Psoas muscle (tissue), 7 donors: ENCODE measurements at regions not wholly inside any gene's neighbourhood (a gene's known extent, or its start where the extent isn't known, plus 50 kb on each side); places are given as distances from the start of the nearest gene placed in this dataset.

Source experiments
- ATAC-seq, 4 donors: fragments of 200-7000 bp; cut with Tn5 transposase; one replicate each; pipeline ENCODE4 v1.9.1; 2020; ENCODE audit warnings: moderate library complexity in 3 of 4, mild to moderate bottlenecking in 2 of 4
- DNase-seq, 2 donors: peaks; one replicate each; pipeline ENCODE4 v3.0.0-alpha.2; 2020
- H3K27ac ChIP-seq: fragments of 200-600 bp; one replicate; pipeline ENCODE4 v1.8.0; 2022
- H3K27me3 ChIP-seq, 3 donors: fragments of 200-600 bp in 1 of 3; one replicate each; pipeline versions ENCODE4 v1.6.1 to v1.8.0; 2013 to 2022; ENCODE audit warnings: low read length in 2 of 3, mild to moderate bottlenecking in 2 of 3, moderate library complexity in 1 of 3; ENCODE audit not compliant: insufficient read depth in 3 of 3
- H3K36me3 ChIP-seq, 2 donors: fragments of 200-600 bp in 1 of 2; one replicate each; pipeline versions ENCODE4 v1.6.1 to v1.8.0; 2013 to 2022; ENCODE audit warnings: low read depth in 1 of 2, mild to moderate bottlenecking in 1 of 2, moderate library complexity in 1 of 2; ENCODE audit not compliant: insufficient read depth in 1 of 2
- H3K4me1 ChIP-seq: fragments of 200-600 bp; one replicate; pipeline ENCODE4 v1.8.0; 2022
- H3K4me3 ChIP-seq: fragments of 200-600 bp; one replicate; pipeline ENCODE4 v1.8.0; 2022; ENCODE audit warnings: mild to moderate bottlenecking
- H3K9me3 ChIP-seq: fragments of 200-600 bp; one replicate; pipeline ENCODE4 v1.8.0; 2022
- CTCF ChIP-seq: fragments of 200-600 bp; IDR thresholded peaks from one replicate; pipeline ENCODE4 v1.8.0; 2022; ENCODE audit warnings: antibody characterized with exemption
- WGBS, 3 donors: extraction: QIAGEN DNeasy Blood & Tissue Kit; methylation state at CpG; one replicate each; pipeline versions ENCODE4 v1.1.6 to v1.1.7; 2013; 5-methylcytosine and 5-hydroxymethylcytosine counted together
- intact Hi-C, 2 donors: fragments of 100-400 bp; cut with DNase I; formaldehyde crosslinking; loops; one replicate each; pipeline versions ENCODE4 v1.11.0 to v1.14.2; 2022
- donor health status: healthy with polysubstance abuse.
- donor health status: DM: no; HTN: no; CAD: no; lungs with moderate emphysema.
- donor health status: Bipolar disorder and iron deficiency.
- donor health status: healthy.
- donor health status: DM: yes; HTN: yes; CAD: no.
- donor health status: DM: no; HTN: no; CAD: no.
- donor health status: DM: yes; HTN: yes; CAD: no.

GRCh38 chr5:61719124-61719523 lies 387.1 kb downstream of the ZSWIM6 start:
- no peaks in the 10 kb centered on the region for H3K4me1 ChIP-seq
- DNase-seq (no peak), ATAC-seq (no peak)
- WGBS, 3 donors, result 85 to 93% (median 88%) methylated on average over 1 of the region's 1 CpG
- H3K27ac ChIP-seq, result no peak overlapping the region
- no peak overlapping the region for H3K4me3 ChIP-seq
- intact Hi-C loops, result no loop called here
- H3K9me3 ChIP-seq, result peaks cover 7% of the 10 kb centered on the region
- H3K36me3 ChIP-seq, result no peaks in the 10 kb centered on the region
- H3K27me3 ChIP-seq, result no peaks in the 10 kb centered on the region
- TF ChIP-seq CTCF, result no peak

GRCh38 chr5:61720829-61721228 lies 388.8 kb downstream of the ZSWIM6 start:
- DNase-seq, result no peak
- TF ChIP-seq CTCF, result no peak
- no peak overlapping the region for H3K27ac ChIP-seq
- 83 to 95% (median 88%) methylated on average over 1 of the region's 1 CpG for WGBS, 3 donors
- intact Hi-C loops, result no loop called here
- H3K27me3 ChIP-seq, result no peaks in the 10 kb centered on the region
- H3K9me3 ChIP-seq, result peaks cover 7% of the 10 kb centered on the region
- H3K36me3 ChIP-seq, result no peaks in the 10 kb centered on the region
- no peaks in the 10 kb centered on the region for H3K4me1 ChIP-seq
- H3K4me3 ChIP-seq, result no peak overlapping the region
- ATAC-seq, result no peak

GRCh38 chr5:61724102-61724501 lies 392.0 kb downstream of the ZSWIM6 start:
- no peak for TF ChIP-seq CTCF
- H3K4me3 ChIP-seq, result no peak overlapping the region
- ATAC-seq, result no peak
- H3K9me3 ChIP-seq, result peaks cover 7% of the 10 kb centered on the region
- no peak for DNase-seq
- no peaks in the 10 kb centered on the region for H3K27me3 ChIP-seq
- no peaks in the 10 kb centered on the region for H3K4me1 ChIP-seq
- 91 to 99% (median 93%) methylated on average over 2 of the region's 2 CpGs for WGBS, 3 donors
- H3K36me3 ChIP-seq, result no peaks in the 10 kb centered on the region
- H3K27ac ChIP-seq, result no peak overlapping the region
- intact Hi-C loops, result no loop called here

GRCh38 chr5:61728287-61728686 lies 396.2 kb downstream of the ZSWIM6 start:
- WGBS, 3 donors, result 74 to 94% (median 83%) methylated on average over 1 of the region's 1 CpG
- H3K27me3 ChIP-seq, result peaks cover 0 to 14% (median 6%) of the 10 kb centered on the region in 3 donors
- DNase-seq (no peak), ATAC-seq (no peak)
- no peaks in the 10 kb centered on the region for H3K36me3 ChIP-seq
- TF ChIP-seq CTCF, result no peak
- no peak overlapping the region for H3K27ac ChIP-seq
- no peaks in the 10 kb centered on the region for H3K4me1 ChIP-seq
- no peaks in the 10 kb centered on the region for H3K9me3 ChIP-seq
- intact Hi-C loops, result no loop called here
- no peak overlapping the region for H3K4me3 ChIP-seq

- DNase-seq (no peak), ATAC-seq (no peak)
- intact Hi-C loops, result no loop called here
- Histone ChIP-seq H3K4me3 (no peak overlapping the region), H3K36me3 (no peaks in the 10 kb centered on the region), H3K27ac (no peak overlapping the region), H3K4me1 (no peaks in the 10 kb centered on the region), H3K9me3 (no peaks in the 10 kb centered on the region), H3K27me3 (peaks cover 0 to 14% (median 6%) of the 10 kb centered on the region in 3 donors)
- TF ChIP-seq CTCF, result no peak
- WGBS, 3 donors, result 38 to 50% (median 38%) methylated on average over 3 of the region's 3 CpGs
These were observed 398.8 kb downstream of the ZSWIM6 start for GRCh38 chr5:61730866-61731265.
